Stimulated activated CD8-positive, alpha-beta memory T cell treated with anti-CD3 and anti-CD28 coated beads, Interleukin-15, amount 100 ng/mL, for 48 hours (primary cell): ENCODE measurements at regions not wholly inside any gene's neighbourhood (a gene's known extent, or its start where the extent isn't known, plus 50 kb on each side); places are given as distances from the start of the nearest gene placed in this dataset.
"Not testable (repeated sequence)": the region's sequence is repeated elsewhere in the genome, so short reads cannot be mapped to it uniquely, and the experiment has no call there.

Experiments
- DNase-seq, 2 donors: peaks; one replicate each; pipeline ENCODE4 v3.0.0-alpha.2; 2020; ENCODE audit warnings: low read depth in 2 of 2

DNA sequence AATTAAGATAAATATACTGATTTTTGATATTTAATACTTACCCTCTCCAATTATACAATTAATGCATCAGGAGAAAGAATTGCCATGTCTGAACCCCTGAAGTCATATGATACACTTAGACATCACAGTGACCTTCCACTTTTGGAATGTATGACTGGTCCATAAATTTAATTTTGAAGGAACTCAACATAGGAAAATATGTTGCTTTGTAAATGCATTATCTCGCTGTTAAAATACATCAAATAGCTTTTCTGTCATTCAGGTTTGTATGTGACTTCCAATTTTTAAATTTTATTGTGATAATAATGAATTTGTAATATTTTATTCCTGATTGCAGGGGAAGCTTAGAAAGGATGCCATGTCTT, 631.9 kb upstream of the ANKRD30A start:
- DNase-seq: no peak

DNA sequence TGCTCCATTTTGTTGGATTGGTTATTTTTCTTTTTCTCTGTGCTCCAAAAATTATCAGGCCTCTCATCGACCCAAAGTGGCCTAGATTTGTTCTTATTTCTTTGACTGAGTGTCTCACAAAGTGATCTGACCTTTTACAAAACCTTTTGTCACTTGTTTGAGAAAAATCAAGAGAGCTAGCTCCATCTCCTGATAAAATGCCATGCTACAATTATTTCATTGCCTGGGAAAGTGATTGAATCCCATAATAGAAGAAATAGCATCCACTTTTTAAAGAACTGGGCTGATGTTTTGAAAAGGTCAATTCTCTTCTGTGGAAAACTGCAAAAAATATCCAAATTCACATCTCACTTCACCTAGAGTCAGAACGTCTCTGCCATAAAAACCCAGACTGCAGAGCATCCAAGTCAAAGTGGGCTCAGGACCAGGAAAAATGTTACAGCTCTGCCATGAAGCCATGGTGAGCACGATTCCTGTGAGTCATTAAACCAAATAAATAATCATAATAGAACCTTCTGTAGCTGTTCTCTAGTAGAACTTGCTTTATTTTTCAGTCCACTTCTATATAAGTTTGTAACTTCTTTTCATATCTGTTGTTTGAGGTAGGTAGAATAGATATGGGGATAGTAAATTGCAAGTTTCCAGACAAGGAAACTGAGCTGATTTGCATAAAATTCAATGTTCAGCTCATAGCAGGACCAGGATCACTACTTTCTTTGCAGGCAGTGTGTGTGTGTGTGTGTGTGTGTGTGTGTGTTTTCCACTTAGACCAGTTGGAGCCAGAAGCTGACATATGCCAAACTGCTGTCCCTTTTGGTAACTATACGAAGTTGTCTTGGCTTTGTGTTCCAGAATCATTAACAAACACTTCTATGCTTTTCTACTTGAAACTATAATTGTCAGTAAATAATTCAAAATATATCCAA, 632.5 kb upstream of the ANKRD30A start:
- DNase-seq: no peak

DNA sequence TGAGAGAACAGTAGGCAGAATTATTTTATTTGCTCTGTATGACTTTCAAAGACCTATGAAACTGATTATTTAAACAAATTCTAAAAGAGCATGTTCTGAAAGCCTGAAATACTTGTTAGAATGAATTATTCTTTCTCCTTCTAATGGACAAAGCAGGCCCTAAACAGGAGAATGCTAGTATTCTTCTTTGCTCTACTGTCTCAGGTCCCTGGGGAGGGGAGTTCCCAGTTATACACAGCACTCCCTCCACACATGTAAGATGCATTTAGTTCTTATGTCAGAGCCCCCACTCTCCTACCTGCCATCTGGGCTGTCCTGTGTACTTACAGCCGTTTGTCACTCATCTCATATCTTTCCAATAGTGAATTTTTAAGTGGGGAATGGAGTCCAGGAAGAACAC, 633.5 kb upstream of the ANKRD30A start:
- no peak for DNase-seq

DNA sequence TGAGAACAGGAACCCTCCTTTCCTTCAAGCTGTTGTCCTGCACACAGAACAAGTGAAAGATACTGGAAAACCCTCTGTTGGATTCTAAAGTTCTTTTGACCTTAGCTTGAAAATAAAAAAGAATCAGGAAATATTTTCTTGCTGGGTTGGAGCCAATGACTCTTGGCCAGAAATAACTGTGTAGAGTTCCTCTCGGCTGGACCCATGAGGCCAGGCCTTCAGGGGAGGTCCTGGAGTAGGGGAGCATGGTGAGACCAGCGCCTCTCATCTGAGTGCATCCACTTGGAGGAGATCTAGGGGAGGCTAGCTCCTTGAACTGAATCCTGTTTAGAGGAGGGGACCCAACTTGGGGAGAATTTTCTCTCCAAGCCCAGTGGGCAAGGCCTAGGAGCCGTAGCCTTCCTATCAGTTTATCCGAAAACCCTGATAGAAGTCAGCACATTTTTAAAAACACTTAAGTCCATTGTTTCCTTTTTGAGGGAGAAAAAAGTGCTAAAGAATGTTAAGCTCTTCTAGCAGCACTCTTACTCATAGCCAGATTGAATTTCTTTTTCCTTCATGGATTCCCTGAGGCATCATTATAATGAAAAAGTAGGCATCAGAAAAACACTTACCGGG, 635.7 kb upstream of the ANKRD30A start:
- no peak for DNase-seq

DNA sequence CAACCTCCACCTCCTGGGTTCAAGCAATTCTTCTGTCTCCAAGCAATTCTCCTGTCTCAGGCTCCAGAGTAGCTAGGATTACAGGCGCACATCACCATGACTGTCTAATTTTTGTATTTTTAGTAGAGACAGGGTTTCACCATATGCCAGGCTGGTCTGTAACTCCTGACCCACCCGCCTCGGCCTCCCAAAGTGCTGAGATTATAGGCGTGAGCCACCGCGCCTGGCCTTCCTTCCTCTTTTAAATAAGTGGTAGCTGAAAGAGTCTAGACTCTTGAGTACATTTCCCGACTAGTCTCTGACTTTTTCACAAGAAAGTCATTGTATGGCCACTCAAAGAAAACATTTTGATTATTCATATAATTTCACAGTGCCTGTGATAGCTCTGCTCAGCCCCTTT, 636.2 kb upstream of the ANKRD30A start:
- no peak for DNase-seq

DNA sequence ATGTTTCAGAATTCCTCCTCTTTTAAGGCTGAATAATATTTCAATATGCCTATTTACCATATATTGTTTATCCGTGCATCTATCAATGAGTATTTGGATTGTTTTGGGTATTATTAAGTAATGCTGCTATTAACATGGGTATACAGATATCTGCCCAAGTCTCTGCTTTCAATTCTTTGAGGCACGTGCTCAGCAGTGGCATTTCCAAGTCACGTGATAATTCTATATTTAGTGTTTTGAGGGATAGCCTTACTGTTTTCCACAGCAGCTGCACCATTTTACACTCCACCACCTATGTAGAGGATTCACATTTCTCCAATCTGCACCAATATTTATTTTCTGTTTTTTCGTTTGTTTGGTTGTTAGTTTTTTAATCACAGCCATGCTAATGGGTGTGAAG, 636.8 kb upstream of the ANKRD30A start:
- no peak for DNase-seq

DNA sequence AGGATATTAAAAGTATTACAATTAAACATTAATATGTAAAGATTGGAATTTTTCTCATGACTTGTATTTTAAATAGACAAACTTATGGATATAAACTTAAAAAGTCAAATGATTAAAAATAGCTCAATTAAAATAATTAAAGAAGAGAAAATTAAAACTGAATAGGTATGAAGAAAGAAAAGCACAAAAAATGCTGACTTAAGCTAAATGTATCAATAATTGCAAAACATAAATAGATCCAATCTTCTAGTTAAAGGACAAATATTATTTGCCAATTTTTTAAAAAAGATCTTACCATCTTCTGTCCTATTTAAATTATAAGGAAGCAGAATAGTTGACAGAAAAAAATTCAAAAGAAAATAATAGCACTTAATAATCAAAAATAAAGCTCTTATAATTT, 646.3 kb upstream of the ANKRD30A start:
- DNase-seq: no peak

DNA sequence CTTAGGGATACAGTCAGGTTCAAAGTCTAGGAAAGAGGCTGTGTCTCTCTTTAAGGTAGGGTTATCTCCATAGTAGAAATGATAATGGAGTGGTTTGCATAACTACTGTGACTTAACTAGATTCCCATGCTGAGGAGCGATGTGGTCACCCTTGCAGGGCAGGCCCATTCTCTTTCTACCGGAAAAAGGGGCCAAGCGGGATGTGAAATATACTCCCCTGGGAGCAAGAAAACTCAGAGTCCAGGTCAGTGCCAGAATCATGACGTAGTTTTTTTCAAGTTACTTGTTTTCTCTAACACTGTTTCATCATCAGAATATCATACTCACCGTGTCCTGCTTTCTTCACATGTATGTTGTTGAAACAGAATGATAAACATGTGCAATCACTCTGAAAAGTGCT, 649.0 kb upstream of the ANKRD30A start:
- DNase-seq: no peak

DNA sequence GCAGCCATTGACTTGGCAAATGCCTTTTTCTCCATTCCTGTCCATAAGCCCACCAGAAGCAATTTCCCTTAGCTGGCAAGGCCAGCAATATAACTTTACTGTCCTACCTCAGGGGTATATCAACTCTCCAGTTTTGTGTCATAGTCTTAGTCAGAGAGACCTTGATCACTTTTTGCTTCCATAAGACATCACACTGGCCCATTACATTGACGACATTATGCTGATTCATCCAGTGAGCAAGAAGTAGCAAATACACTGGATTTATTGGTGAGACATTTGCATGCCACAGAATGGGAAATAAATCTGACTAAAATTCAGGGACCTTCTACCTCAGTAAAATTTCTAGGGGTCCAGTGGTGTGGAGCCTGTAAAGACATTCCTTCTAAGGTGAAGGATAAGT, 649.7 kb upstream of the ANKRD30A start:
- no peak for DNase-seq

DNA sequence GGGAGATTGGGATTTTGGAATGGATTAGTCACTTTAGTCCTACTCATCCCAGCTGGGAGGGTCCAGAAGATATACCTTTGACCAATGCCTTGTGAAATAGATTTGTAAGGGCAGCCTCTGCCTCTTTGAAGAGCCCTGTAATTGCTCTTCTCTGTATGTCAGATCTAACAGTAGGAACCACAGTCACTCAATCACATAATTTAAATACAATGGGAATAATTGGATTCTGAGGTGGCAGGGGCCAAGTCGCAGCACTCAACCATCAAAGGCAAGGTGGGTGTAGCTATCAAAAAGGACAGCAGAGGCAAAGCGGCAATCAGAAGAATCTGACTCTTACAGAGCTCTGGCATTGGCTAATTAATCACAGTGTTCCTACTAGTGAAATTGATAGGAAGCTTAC, 650.9 kb upstream of the ANKRD30A start:
- no peak for DNase-seq

DNA sequence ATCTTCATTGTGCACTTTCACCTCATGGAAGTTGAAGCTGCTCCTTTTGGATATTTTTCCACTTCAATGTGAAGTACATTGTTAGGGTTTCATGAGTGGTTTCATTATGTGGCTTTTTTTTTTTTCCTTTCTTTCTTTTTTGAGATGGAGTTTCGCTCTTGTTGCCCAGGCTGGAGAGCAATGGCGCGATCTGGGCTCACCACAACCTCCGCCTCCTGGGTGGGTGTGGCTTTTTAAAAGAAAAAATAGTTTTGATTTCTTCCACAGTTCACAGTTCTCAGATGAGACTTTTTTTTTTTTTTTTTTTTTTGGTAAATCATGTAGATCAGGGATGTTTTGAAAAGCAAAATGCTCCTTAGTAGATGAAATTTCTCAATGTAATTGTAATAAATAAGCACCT, 652.3 kb upstream of the ANKRD30A start:
- no peak for DNase-seq

DNA sequence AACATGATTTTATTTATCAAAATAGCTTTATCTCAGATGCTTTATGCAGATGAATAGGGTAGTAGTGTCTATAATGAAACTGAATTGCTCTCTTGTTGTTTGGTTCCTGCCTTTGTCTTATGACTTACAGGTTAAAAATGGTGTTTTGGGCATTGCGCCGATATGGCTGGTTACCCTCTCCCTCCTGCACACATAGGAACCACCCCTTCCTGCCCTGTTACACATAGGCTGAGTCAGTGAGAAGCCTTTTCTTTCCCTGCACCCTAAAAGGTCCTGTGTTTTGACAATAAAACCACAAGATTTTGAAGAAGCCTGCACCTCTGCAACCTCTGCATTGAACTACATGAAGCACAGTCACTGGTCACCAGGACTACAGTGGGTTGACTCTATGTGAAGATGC, 655.8 kb upstream of the ANKRD30A start:
- DNase-seq: no peak

DNA sequence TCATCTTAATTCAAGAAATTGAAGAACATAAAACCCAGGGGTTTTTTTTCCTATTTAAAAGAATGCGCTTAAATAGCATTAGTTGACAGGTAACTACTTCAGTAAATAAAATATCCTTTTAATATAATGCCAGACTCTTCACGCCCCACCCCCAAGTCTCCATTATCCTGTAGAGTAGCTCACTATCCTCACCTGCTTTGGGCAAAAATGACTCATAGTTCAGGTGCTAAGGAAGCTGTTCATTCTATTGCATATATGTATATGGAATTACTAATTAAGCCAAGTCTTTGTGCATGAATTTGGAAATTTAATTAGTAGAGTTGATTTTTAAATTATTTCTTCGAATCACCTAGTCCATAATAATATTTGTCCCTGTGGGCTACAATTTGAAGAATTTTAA, 656.8 kb upstream of the ANKRD30A start:
- DNase-seq: no peak

DNA sequence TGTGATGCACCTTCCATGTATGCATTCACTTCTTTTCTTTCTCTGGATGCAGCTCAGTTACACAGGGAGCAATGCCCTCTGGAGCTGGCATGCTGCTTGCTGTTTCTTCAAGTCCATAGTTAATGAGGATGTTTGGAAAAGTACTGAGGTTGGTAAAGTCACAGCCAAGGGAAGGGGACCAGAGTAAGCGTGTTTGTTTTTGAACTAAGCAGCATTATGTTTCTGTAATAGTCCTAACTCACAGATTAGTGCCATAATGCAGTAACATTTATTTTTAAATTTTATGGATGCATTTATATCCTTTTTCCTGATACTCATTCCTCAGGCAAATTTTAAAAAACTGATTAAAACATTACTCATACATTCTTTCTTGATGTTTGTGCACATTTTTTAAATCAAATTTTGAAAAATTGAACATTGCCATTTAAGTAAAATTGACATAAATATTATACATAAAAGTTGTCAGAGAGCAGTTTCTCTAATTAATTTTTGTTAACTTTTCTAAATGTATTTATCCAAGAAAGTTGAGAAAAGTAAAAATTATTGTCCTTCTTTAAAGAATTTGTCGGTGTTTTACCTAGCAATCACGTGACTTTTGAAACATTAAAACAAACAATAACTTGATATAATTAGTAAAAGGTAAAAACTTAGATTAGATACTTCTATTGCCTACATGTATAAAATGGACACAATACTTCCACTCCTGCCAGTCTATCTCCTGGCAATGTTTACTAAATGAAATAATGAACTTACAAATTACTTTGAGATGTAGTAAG, 659.6 kb upstream of the ANKRD30A start:
- no peak for DNase-seq

DNA sequence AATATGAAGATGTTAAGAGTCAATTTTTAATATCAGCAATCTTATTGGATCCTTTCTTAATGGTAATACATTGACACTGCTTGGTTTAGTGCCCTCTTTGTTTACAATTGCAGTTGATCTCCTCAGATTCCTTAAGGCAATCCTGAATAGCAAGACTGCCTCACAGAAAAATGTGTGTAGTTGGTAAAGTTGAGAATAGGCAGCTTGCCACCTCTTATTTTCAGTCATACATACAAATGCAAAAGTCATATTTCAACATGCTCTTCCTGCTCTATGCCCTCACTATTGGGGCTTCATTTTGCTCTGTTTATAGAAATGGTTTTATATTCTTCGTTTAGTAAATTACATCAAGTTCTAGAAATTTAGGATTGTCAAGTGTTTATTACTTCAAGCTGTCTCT, 661.1 kb upstream of the ANKRD30A start:
- DNase-seq: no peak

DNA sequence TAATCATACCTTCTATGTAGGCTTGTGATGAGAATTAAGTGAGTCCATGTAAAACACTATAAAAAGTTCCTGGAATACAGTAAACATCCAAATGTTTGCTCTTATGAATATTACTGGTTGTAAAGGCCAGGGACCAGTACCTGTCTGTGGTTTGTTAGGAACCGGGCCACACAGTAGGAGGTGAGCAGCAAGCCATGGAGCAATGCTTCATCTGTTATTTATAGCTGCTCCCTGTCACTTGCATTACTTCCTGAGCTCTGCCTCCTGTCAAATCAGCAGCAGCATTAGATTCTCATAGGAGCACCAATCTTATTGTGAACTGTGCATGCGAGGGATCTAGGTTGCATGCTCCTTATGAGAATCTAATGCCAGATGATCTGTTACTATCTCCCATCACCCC, 662.0 kb upstream of the ANKRD30A start:
- DNase-seq: no peak

DNA sequence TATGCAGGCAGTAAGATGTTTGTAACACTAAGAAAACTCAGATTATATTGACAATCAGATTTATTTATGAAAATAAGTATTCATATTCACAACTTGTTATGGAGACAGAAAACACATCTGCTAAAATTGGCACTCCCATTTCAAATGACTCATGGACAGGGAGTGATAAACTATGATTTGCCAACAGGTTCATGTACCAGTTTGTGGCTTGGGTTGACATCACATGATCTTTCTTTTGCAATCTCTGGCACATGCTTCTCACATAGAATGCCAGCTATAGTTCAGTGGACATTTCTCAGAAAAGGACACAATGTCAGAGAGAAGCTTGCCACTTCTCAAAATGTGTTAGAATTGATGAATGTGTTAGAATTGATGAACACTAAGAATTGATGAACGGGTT, 663.2 kb upstream of the ANKRD30A start:
- no peak for DNase-seq

DNA sequence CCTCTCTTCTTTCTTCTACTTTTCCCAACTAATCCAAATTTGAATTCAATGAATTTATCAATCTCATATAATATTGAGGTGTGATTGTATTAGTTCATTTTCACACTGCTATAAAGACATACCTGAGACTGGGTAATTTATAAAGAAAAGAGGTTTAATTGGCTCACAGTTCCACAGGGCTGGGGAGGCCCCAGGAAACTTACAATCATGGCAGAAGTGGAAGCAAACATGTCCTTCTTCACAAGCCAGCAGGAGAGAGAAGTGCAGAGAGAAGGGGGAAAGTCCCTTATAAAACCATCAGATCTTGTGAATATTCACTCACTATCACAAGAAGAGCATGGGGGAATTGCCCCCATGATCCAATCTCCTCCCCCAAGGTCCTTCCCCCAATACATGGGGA, 667.0 kb upstream of the ANKRD30A start:
- not testable (repeated sequence) for DNase-seq

DNA sequence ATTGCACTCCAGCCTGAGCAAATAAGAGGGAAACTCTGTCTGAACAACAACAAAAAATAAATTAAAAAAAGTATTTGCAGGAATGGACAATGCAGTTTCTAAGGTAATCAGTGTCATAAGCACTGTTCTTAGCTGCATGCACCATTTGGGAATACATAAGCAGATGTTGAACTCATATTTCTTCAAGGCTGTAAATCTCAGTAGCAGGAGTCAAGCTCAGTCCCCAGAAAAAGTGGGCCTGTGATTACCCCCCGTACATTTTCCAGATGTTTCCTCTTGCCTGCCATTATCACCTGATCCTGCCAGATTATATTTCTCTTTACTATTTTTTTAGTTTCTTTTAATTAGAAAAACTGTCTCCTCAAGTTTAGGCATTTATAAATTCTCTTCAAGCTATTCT, 667.6 kb upstream of the ANKRD30A start:
- no peak for DNase-seq

DNA sequence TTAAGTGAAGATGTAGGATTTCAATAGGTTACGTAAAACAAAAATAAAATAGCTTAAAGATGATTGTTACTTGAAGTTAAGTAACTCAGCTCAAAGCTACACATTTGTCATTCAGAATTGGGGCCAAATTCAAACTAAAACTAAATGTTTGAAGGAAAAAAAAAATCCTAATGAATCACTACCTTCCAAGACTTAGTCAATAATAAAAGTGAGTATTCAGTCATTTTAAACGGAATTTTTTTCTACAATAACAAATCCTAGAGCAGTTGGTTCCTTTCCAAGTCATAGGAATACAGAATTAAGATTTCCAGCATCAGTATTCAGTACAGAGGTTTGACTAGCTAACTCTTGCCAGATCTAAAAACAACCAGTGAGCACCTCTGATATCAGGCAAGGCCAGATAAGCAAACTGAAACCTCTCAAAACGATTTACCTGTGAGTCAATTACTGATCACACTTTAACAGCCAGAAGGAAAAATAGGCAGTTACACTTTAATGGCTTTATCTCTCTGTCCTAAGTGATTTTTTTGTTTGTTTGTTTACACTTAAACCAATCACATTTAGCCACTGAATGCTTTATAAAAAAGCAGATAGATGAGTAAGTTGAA, 669.8 kb upstream of the ANKRD30A start:
- no peak for DNase-seq

DNA sequence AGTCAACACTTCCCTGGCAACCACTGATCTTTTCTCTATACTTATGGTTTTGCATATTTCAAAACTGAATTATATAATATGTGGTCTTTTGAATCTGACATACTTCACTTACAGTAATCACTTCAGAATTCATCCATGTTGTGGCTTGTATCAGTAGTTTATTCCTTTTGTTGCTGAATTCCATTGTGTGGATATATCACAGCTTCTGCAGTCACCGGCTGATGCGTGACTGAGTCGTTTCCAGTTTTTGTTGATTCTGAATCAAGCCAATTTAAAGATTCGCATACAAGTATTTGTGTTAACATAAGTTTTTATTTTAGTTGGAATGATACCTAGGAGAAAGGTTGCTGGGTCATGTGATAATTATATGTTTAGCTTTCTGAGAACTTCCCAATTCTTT, 672.5 kb upstream of the ANKRD30A start:
- no peak for DNase-seq

DNA sequence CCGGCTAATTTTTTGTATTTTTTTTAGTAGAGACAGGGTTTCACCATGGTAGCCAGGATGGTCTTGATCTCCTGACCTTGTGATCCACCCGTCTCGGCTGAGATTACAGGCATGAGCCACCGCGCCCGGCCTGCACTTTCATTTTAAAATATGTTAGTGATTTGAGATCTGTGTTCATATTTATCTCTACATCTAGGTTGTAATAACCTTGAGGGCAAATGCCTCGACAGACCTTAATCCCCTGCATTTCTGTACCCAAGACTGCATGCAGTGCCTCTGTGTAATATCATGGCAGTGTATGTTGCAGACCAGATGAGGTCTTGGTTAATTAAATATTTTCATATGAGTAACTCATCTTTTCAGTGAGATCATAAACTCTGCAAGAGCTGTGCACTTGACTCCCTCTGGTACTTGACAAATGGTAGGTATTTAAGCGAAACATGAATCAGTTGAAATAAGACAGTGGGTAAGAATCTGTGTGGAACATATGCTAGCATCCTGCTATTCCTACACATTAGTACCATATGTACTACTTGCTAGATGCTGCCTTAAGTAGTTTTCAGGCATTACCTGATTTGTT, 673.9 kb upstream of the ANKRD30A start:
- no peak for DNase-seq
